HG02852 (cell line): ENCODE measurements at regions not wholly inside any gene's neighbourhood (a gene's known extent, or its start where the extent isn't known, plus 50 kb on each side); places are given as distances from the start of the nearest gene placed in this dataset.
"Not testable (repeated sequence)": the region's sequence is repeated elsewhere in the genome, so short reads cannot be mapped to it uniquely, and the experiment has no call there.

Experiments
- ATAC-seq: cut with Tn5 transposase; IDR thresholded peaks from one replicate; pipeline ENCODE4 v1.9.1; 2021; ENCODE audit warnings: mild to moderate bottlenecking, moderate library complexity; ENCODE audit not compliant: unreplicated experiment

GRCh38 chr15:95121191-95121590 is 889.8 kb downstream of the MCTP2 start:
- no peak for ATAC-seq

GRCh38 chr15:95125803-95126202 is 894.4 kb downstream of the MCTP2 start:
- no peak for ATAC-seq

- no peak for ATAC-seq
Measured at GRCh38 chr15:95127356-95127755, 896.0 kb downstream of the MCTP2 start.

GRCh38 chr15:95129574-95129973 is 898.2 kb downstream of the MCTP2 start:
- ATAC-seq: no peak

GRCh38 chr15:95131131-95131556 is 899.8 kb downstream of the MCTP2 start:
- ATAC-seq: no peak

- ATAC-seq: no peak
Measured at GRCh38 chr15:95132774-95133173, 901.4 kb downstream of the MCTP2 start.

GRCh38 chr15:95134431-95135110 is 903.2 kb downstream of the MCTP2 start:
- no peak for ATAC-seq

GRCh38 chr15:95138604-95139270 is 907.4 kb downstream of the MCTP2 start:
- ATAC-seq: no peak

GRCh38 chr15:95141486-95141885 is 910.1 kb downstream of the MCTP2 start:
- ATAC-seq: no peak

- ATAC-seq: no peak
Measured at GRCh38 chr15:95142531-95142930, 911.2 kb downstream of the MCTP2 start.

- ATAC-seq: no peak
Measured at GRCh38 chr15:95146481-95146880, 915.1 kb downstream of the MCTP2 start.

- ATAC-seq: no peak
Measured at GRCh38 chr15:95148183-95148582, 916.8 kb downstream of the MCTP2 start.

- ATAC-seq: no peak
Measured at GRCh38 chr15:95149036-95149435, 917.7 kb downstream of the MCTP2 start.

- ATAC-seq: no peak
Measured at GRCh38 chr15:95149771-95150170, 918.4 kb downstream of the MCTP2 start.

GRCh38 chr15:95150466-95150865 is 919.1 kb downstream of the MCTP2 start:
- ATAC-seq: no peak

- no peak for ATAC-seq
Measured at GRCh38 chr15:95152741-95153140, 921.4 kb downstream of the MCTP2 start.

GRCh38 chr15:95153201-95153600 is 921.8 kb downstream of the MCTP2 start:
- ATAC-seq: not testable (repeated sequence)

GRCh38 chr15:95160316-95160715 is 929.0 kb downstream of the MCTP2 start:
- no peak for ATAC-seq

- no peak for ATAC-seq
Measured at GRCh38 chr15:95162069-95162468, 930.7 kb downstream of the MCTP2 start.

- no peak for ATAC-seq
Measured at GRCh38 chr15:95162531-95162930, 931.2 kb downstream of the MCTP2 start.

- ATAC-seq: no peak
Measured at GRCh38 chr15:95162967-95163531, 931.7 kb downstream of the MCTP2 start.

- no peak for ATAC-seq
Measured at GRCh38 chr15:95168152-95168551, 936.8 kb downstream of the MCTP2 start.
